GM18517 (cell line): ENCODE measurements at regions not wholly inside any gene's neighbourhood (a gene's known extent, or its start where the extent isn't known, plus 50 kb on each side); places are given as distances from the start of the nearest gene placed in this dataset.

Experiments used
- ATAC-seq: cut with Tn5 transposase; IDR thresholded peaks from one replicate; pipeline ENCODE4 v1.9.1; 2021; ENCODE audit warnings: mild to moderate bottlenecking, moderate library complexity; ENCODE audit not compliant: unreplicated experiment

DNA sequence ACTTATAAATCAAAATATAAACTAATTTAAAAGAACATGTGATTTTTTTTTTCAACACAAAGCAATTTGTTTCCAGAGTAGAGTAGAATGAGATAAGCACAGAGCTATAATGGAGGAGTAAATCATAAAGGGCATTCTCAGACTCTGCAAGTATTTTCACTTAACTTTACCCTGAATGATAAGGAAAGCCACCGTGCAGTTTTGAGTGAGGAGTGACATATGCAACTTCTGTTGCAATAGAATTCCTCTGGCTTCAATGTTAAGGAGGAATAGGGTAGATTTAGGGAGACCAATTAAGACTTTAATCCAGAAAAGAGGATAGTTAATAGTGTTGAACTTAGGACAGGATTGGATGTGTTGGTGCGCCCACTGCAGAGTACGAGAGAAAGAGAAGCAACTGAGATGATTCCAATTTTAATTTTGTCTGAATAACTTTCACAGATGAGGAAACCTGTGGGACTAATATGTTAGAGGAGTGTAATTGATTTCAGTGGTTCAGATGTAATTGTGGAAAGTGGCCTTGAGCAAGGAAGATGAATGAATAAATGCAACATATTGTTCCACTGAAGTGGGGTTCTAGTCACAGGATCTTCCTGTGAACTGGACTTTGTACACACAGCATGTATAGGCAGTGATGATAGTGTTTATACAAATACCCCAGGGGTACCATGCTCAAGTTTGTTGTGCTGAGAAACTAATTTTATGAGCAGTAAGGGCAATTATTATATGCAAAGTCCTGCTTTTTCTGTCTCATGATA is 255.5 kb upstream of the ANO3 start:
- ATAC-seq: no peak

DNA sequence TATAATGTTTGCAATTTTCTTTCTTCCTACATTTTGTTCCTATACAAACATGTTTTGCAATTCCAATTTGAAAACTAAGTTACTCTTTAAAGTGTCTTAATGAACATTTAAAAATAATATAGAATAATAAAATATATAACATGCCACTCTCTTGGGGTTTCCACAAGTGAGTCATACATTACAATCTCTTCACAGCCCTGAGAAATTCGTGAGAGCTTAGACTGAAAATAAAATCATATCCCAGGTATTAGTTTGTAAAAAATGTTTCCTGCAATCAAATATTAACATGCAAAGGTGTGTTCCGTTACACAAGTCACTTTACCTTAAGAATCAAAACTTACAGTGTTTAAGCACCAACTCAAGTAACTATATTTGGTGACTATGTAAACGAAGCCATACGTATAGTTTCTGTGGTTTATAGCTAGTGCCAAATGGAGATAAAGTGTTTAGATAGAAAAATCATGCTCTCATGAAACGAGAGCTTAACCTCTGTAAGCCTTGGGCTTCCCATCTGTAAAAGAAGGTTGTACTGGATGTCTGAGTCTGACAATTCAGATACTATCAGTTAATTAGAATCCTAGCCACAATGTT is 253.6 kb upstream of the ANO3 start:
- peak; percentile 85 for ATAC-seq

DNA sequence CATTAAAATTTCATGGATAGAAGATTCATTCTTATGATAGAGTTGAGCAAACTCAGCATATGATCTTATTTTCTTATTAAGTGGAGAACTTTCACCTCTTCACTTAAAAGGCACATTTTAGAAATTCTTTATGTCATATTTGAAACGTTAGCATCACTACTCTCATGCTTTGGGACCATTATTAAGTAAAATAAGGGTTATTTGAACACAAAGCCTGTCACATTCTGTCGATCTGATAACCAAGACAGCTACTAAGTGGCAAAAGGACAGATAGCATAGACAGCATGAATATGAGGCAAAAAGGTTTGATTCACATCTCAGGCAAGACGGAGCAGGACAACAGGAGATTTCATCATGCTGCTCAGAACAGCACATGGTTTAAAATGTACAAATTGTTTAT is 247.6 kb upstream of the ANO3 start:
- no peak for ATAC-seq

DNA sequence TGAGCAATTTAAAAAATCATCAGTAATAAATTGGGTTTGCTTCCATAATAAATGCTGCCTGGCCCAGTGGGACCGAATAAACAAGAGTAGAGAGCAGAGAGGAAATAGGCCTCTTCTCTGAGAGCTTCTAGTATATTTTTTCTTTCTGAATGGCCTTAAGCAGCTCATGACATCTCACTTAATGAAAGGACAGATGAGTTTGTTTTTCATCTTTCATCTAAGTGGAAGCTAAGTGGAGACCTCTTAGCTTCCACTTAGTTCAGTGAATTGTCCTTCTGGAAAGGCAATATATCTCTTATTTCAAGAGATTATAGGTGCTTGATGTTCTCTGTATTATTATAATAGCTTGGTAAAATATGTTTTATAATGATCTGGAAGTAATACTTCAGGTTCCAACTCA is 245.9 kb upstream of the ANO3 start:
- no peak for ATAC-seq

DNA sequence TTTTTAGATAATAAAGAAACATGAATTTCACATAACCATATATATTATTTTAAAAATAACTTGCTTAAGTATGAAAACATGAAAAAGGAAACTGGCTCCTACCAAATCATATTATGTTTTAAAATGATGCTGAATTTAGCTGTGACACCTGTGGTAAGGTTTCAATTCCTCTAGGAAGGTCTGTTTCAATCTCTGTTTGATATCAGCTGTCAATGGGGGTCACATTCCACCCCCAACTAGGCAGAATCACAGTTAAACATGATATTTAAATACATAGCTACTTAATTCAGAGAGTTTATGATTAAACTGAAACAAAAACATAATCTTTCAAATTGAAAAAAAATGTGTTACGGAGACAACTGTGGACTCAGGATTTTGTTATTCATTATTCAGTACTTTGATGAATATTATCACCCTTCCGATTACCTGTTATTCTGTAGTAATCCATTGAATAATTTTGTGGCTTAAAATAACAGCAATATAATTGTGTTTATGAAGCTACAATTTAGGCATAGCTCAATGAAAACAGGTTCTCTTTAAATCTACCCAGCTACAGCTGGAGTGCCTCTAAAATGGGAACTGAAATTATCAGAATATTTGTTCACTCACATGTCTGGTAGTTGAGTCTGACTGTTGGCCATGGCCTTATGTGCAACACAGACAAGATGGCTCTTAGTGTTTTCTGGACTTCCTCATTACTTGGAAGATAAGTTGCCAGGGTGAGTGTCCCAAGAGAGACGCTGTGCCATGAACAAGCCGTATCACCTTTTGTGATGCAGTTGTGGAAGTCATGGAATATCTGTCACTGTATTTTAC is 244.6 kb upstream of the ANO3 start:
- ATAC-seq: peak; percentile 97

DNA sequence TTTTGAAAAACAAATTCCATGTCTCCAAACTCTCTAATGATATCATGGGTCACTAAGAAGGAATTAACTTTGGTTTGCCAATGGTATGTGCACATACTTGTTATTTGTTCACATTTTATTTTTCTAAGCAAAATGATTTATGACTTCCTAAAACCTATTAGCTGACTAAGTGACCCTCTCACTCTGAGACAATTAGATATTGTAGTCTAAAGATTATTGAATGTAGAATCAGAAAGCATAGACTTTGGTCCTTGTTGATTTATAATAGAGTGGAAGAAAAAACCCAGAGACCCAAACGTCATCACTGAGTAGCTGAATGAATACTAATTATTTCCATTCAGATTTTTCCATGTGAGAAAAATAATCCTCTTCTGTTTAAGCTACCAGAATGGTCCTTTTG is 243.5 kb upstream of the ANO3 start:
- no peak for ATAC-seq

DNA sequence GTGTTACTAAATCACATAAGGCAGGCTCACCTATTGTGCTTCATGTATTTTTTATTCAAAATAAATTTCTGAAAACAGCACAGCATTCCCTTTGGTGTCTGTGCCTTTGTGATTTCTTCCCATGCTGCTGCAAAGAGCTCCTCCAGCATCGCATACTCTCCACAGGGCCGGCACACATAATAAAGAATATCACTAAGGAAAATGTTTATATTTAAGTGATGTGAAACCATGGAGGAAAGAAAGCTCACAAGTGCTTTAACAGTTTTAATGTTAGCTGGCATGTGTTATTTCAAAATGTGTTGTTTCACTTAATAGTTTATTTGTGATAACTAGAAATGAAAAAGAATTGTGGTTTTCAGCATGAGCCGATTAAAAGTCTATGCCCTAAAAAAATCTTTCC is 241.3 kb upstream of the ANO3 start:
- ATAC-seq: no peak

DNA sequence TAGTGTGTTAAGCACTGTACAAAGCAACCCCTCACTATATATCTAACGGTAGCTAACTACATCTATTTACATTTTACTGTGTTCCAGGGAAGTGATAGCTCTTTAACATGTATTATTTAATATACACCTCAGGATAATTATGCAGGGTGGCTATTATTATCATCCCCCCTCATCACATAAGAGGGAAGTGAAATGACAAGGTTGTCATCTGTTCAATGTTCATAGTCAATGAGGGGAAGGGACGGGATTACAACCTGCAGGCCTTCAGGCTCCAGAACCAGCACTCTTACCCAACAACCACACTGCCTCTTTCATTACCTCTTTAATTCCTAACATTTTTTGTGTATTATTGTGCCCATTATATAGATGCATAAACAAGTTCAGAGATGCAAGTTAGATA is 238.7 kb upstream of the ANO3 start:
- no peak for ATAC-seq

DNA sequence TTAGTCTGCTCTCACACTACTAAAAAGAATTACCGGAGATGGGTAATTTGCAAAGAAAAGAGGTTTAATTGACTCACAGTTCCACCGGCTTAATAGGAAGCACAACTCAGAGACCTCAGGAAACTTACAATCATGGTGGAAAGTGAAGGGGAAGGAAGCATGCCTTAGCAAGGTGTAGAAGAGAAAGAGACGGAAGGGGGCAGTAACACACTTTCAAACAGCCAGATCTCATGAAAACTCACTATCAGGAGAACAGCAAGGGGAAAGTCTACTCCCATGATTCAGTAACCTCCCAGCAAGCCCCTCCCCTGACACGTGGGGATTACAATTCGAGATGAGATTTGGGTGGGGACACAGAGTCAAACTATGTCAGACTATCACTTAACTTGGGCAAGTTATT is 236.6 kb upstream of the ANO3 start:
- no peak for ATAC-seq

DNA sequence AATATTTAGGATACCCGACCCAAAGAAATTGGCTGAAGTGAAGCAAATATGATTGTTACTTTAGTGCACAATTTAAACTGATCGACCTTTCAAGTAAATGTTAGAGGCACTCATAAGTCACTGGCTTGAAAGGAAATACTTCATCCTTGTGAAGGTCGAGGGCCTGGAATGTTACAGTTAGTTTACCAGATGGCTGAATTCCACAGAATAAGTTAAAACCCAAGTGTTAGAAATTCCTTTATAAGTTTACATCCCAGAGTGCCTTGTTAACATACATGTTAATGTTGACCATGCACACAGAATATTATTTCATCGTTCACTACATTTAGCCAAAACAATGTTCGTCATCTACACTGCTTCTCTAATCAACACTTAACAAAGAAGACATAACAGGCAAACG is 235.5 kb upstream of the ANO3 start:
- no peak for ATAC-seq

DNA sequence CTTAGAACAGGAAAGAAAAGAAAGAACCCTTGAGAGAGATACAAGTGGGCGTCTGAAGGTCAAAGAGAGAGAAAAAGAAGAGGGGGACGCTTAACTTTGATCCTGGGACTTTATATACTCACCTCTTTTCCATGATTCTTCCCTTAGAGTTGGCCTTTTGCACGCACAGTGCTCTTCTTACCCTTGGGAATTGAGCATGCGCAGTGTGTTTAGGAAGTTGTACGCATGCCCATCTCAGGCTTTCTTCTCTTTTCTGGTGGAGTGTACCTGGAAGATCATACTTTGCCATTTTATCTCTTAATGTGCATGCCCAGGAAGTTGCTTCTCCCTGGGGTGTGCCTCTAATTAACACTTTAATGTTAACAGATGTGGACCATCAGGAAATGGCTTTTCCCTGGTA is 229.6 kb upstream of the ANO3 start:
- ATAC-seq: no peak

DNA sequence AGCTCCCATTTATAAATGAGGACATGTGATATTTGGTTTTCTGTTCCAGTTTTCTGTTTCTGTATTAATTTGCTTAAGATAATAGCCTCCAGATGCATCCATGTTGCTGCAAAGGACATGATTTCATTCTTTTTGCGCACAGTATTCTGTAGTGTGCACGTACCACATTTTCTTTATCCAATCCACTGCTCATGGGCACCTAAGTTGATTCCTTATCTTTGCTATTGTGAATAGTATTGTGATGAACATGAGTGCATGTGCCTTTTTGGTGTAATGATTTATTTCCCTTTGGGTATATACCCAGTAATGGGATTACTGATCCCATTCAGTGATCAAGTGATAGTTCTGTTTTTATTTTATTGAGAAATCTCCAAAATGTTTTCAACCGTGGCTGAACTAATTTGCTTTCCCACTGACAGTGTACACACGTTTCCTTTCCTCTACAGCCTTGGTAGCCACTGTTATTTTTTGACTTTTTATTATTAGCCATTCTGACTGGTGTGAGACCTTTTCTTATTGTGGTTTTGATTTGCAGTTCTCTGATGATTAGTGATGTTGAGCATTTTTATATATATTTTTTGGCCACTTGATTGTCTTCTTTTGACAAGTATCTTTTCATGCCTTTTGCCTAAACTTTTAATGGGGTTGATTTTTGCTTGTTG is 226.0 kb upstream of the ANO3 start:
- peak; percentile 46 for ATAC-seq

DNA sequence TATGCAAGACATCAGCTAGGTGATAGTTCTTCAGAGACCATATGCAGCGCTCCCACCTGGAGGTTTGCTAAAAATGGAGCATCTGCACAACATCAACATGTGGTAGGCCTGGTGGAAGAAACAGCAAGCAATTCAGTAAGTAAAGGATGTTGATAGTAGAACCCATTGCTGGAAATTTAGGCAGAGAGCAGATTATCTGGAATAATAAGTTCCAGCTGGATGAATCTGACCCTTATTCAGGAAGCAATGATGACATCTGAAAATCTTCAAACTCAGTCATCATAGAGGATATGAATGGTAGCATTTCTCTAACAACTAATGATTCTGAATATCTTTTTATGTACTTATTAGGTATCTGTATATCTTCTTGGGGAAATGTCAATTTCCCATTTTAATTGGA is 225.2 kb upstream of the ANO3 start:
- ATAC-seq: no peak

DNA sequence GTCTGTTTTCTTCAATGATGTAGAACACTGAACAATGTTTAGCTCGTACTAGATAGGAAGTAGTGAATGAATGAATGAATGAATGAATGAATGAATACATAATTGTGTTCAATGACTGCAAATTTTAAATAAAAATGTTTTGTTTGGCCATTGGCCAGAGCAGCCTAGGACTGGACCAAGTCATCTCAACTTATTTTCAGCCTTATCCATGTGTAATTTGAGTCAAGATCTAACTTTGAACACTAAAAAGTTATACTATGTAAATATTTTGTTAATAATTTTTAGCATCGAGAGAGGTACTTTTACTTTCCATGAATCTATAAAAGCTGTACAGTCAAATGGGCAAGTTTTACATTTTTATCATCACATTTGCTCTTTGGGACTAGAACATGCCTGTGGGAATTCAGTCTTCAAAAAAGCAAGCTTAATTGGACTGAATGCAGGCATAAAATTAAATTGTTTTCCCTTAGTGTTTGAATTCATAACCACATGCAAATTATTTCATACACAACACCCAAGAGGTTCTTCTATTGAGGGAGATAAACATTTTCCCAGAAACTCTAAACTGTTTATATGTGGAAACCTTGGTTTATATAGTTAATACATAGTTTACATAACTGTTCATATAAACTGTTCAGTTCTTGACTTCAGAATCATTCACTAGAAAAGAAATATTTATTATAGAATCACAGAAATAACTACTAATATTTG is 222.1 kb upstream of the ANO3 start:
- ATAC-seq: no peak

DNA sequence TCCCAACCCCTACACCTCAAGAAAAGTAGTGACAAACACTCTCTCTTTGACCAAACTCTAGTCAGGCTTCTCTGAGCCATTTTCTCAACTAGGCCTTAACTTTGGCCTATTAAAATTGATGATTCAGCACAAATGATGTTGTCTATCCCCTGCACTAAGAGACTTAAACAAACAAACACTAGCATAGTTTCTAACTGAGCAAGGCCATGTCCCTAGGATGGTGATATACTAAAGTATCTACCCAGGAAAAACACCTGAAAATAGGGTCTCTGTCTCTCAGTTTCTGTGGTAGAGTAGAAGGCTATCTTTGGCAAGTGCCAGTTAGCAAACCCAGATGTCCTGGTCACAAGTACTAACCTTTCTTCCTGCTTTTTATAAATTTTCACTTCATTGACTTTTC is 219.7 kb upstream of the ANO3 start:
- ATAC-seq: peak; percentile 57

DNA sequence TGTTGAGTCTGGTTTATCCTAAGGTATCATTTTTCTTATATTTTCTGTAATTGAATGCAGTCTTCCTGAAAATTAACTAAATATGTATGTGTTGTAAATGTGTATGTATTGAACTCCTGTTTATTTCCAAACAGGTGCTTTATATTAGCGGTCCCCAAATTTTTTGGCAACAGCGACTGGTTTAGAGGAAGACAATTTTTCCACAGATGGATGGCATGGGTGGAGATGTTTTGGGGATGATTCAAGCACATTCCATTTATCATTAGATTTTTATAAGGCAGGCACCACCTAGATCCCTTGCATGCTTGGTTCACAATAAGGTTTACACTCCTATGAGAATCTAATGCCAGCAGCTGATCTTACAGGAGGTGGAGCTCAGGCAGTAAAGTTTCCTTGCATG is 210.5 kb upstream of the ANO3 start:
- ATAC-seq: no peak

DNA sequence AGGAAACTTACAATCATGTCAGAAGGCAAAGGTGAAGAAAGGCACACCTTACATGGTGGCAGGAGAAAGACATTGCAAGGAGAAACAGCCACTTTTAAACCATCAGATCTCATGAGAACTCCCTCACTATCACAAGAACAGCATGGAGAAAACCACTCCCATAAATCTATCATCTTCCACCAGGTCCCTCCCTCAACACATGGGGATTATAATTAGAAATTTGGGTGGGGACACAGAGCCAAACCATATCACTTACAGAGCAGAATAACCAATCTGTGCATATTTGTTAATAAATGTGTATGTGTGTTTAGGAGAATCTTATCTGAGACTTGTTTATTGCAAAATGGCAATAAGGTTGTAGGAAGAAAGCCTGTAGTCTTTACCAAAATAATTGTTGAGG is 205.2 kb upstream of the ANO3 start:
- no peak for ATAC-seq

DNA sequence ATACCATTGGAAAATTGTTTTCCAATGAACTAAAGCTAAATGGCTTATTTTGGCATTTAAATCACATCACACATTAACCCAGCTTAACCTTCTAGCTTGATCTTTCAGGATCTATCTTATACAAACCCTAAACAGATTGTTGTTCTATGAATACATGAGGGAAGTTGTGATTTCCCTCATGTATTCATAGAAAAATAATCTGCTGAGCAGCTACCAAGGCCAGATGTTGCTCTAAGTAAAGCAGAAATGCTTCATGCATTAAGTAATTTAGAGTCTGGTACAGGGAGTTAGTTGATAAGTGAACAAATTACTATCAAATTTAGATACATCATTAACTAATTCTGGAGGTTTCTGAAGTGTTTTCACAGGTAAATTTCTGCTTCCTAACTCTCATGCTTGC is 204.6 kb upstream of the ANO3 start:
- ATAC-seq: no peak

DNA sequence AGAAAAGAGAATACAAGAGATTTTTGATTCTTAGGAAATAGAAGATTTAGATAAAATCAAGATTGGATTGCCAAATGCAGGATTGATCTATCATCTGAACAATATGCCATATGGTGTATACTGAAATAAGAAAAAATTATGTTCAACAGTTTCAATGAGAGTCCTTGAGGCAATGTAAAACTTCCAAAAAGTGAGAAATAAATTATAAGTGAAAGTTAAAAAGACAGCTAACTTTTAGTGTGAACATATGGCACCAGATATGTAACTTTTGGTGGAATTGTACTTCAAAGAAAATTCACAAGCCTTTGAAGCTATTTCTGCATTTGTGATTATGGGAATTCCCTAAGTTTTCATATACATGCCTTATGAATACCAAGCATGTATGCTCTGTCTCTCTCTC is 200.5 kb upstream of the ANO3 start:
- ATAC-seq: no peak

DNA sequence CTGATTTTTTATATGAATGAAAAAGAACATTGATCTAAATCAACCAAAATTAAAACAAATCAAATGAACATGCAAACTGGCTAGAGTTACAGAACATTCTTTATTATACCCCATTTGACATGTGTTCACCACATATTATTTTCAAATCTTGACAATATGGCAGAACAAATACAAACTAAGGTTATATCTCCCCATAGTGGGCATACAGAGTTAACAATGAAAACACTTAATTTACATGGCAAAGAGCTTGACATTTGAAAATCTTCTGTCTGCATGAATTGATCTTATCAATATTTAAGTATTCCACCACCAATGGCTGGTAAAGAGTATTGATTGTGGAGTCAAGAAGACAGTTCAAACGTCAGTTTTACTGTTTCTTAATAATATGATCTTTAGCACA is 197.9 kb upstream of the ANO3 start:
- ATAC-seq: no peak
